CD4-positive, CD25-positive, alpha-beta regulatory T cell (primary cell): ENCODE measurements at regions not wholly inside any gene's neighbourhood (a gene's known extent, or its start where the extent isn't known, plus 50 kb on each side); places are given as distances from the start of the nearest gene placed in this dataset.

ENCODE experiments used
- ATAC-seq, 2 donors: fragments of 150-1000 bp; cut with Tn5 transposase; one replicate each; pipeline ENCODE4 v1.10.0; 2021; ENCODE audit warnings: low read depth in 2 of 2, moderate number of reproducible peaks in 2 of 2, moderate library complexity in 1 of 2
- DNase-seq, 3 donors: peaks; one replicate each; pipeline versions ENCODE4 v3.0.0 to v3.0.0-alpha.2; 2012 to 2022; ENCODE audit warnings: mixed read lengths in 1 of 3
- H3K27ac ChIP-seq: one replicate; pipeline ENCODE4 v1.7.0; 2013; ENCODE audit warnings: mild to moderate bottlenecking, low read length; ENCODE audit not compliant: insufficient read depth, poor library complexity, severe bottlenecking
- H3K27me3 ChIP-seq: one replicate; pipeline ENCODE4 v1.7.0; 2013; ENCODE audit warnings: low read length; ENCODE audit not compliant: control insufficient read depth, insufficient read depth
- H3K36me3 ChIP-seq: one replicate; pipeline ENCODE4 v1.7.0; 2013; ENCODE audit warnings: mild to moderate bottlenecking, low read length, moderate library complexity; ENCODE audit not compliant: control insufficient read depth, insufficient read depth
- H3K4me1 ChIP-seq: 2 replicates; pipeline ENCODE4 v1.7.0; 2013; ENCODE audit warnings: mild to moderate bottlenecking, low read length; ENCODE audit not compliant: insufficient read depth, control insufficient read depth, poor library complexity, severe bottlenecking
- H3K4me3 ChIP-seq: one replicate; pipeline ENCODE4 v1.7.0; 2013; ENCODE audit warnings: low read depth, mild to moderate bottlenecking, low read length, moderate library complexity
- H3K9me3 ChIP-seq, 2 experiments: 1 replicate in 1 of 2; 2 replicates in 1 of 2; pipeline ENCODE4 v1.7.0; 2013; ENCODE audit warnings: low read length in 2 of 2, mild to moderate bottlenecking in 1 of 2, moderate library complexity in 1 of 2; ENCODE audit not compliant: control insufficient read depth in 2 of 2
- H3K27ac Mint-ChIP-seq, 3 donors: one replicate each; pipeline ENCODE4 v1.8.0; 2020 to 2022; ENCODE audit warnings: mild to moderate bottlenecking in 3 of 3, mixed read lengths in 3 of 3, moderate library complexity in 2 of 3
- H3K27me3 Mint-ChIP-seq: one replicate; pipeline ENCODE4 v1.8.0; 2022; ENCODE audit warnings: mild to moderate bottlenecking, mixed read lengths
- H3K36me3 Mint-ChIP-seq: one replicate; pipeline ENCODE4 v1.8.0; 2020; ENCODE audit warnings: mixed read lengths
- H3K4me1 Mint-ChIP-seq, 4 donors: one replicate each; pipeline ENCODE4 v1.8.0; 2020 to 2022; ENCODE audit warnings: mixed read lengths in 4 of 4, mild to moderate bottlenecking in 1 of 4
- H3K4me3 Mint-ChIP-seq, 4 donors: one replicate each; pipeline ENCODE4 v1.8.0; 2020 to 2022; ENCODE audit warnings: mild to moderate bottlenecking in 4 of 4, mixed read lengths in 4 of 4, moderate library complexity in 3 of 4
- H3K9me3 Mint-ChIP-seq, 7 donors: one replicate each; pipeline ENCODE4 v1.8.0; 2020 to 2022; ENCODE audit warnings: mixed read lengths in 7 of 7, mild to moderate bottlenecking in 3 of 7, moderate library complexity in 2 of 7

DNA sequence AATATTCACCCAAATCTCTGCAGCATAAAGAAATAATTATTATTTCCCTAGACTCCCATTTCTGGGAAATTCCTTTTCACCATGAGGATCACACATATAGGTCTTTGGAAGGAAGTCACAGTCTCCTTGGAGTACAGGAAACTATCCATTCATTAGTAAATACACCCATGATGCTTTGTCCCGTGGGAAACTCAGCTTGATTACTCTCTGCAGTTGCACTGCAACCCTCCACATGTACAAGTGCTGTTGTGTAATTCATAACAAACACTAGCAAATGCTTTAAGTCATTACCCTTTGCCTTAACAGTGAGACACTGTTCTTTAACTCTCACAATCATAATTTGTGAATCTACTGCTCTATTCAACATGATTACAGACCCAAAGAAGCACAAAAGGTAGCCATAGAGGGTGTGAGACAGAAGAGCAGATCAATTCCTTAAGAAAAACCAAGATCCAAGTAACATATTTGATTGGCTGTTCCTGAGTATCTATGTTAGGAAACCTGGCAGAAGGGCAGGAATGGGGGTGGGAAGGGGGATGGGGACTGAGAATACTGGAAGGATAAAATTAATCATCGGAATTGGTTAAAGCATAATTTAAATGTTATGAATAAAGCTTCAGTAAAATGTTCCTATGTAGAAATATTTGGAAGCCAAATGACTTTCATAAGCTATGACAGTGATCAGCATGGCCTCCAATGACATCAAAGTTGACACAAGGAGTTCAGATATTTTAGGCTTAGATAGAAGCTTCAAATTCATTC is 268.0 kb downstream of the HACE1 start:
- Mint-ChIP-seq H3K9me3 (peaks cover 0 to 3% (median 0%) of the 10 kb centered on the region in 7 donors), H3K27me3 (no peaks in the 10 kb centered on the region), H3K4me3 (no peak overlapping the region), H3K4me1 (no peaks in the 10 kb centered on the region), H3K27ac (no peak overlapping the region), H3K36me3 (no peaks in the 10 kb centered on the region)
- H3K27me3 ChIP-seq = no peaks in the 10 kb centered on the region
- DNase-seq (no peak), ATAC-seq (no peak)
- H3K9me3 ChIP-seq = no peaks in the 10 kb centered on the region
- no peak overlapping the region for H3K27ac ChIP-seq
- H3K36me3 ChIP-seq = no peaks in the 10 kb centered on the region
- H3K4me3 ChIP-seq = no peak overlapping the region
- no peaks in the 10 kb centered on the region for H3K4me1 ChIP-seq

DNA sequence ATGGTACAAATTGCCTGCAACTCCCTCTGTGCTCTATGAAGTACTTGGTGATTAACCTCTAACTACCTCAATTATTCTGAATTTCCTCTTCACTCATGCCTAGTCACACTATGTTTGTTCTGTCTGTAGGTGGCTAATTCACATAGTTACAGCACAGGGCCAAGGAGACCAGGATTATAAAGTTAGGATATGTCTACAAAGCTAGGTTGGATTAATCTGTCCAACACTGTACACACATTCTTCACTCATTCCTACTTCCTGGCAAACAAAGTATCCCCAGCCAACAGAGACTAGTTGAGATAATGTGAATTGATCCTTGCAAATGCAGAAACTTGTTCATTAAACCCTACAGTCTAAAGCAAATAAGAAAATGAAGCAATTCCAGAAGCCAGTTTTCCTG is 269.8 kb downstream of the HACE1 start:
- H3K9me3 Mint-ChIP-seq = no peaks in the 10 kb centered on the region
- Histone ChIP-seq H3K36me3 (no peaks in the 10 kb centered on the region), H3K27me3 (no peaks in the 10 kb centered on the region), H3K9me3 (no peaks in the 10 kb centered on the region), H3K4me3 (no peak overlapping the region), H3K27ac (no peak overlapping the region), H3K4me1 (no peaks in the 10 kb centered on the region)
- no peaks in the 10 kb centered on the region for H3K27me3 Mint-ChIP-seq
- no peak overlapping the region for H3K4me3 Mint-ChIP-seq
- ATAC-seq = no peak
- no peak overlapping the region for H3K27ac Mint-ChIP-seq
- DNase-seq = no peak
- no peaks in the 10 kb centered on the region for H3K36me3 Mint-ChIP-seq
- no peaks in the 10 kb centered on the region for H3K4me1 Mint-ChIP-seq

DNA sequence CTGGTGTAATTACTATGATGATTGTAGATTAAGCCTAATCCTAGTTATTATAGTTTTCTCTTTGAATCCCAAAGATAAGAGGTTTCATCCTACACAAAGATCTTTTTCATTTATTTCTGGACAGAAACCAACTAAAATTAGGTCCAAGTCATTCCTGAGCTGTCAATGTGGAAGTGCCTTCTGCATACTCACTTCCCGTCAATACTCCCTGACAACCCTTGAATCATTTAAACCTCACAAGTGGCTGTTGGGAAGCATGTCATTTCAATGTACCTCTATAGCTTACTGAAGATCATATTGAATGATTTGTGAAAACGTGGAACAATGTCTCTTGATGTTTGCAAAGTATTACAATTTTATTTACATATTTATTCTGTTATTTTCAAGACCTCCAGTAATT is 274.1 kb downstream of the HACE1 start:
- Histone ChIP-seq H3K27me3 (no peaks in the 10 kb centered on the region), H3K9me3 (no peaks in the 10 kb centered on the region), H3K36me3 (no peaks in the 10 kb centered on the region), H3K27ac (no peak overlapping the region), H3K4me1 (no peaks in the 10 kb centered on the region), H3K4me3 (no peak overlapping the region)
- H3K27me3 Mint-ChIP-seq = no peaks in the 10 kb centered on the region
- no peak overlapping the region for H3K27ac Mint-ChIP-seq
- DNase-seq (no peak), ATAC-seq (no peak)
- H3K4me1 Mint-ChIP-seq = no peaks in the 10 kb centered on the region
- H3K9me3 Mint-ChIP-seq = peaks cover 0 to 2% (median 0%) of the 10 kb centered on the region in 7 donors
- H3K36me3 Mint-ChIP-seq = no peaks in the 10 kb centered on the region
- no peak overlapping the region for H3K4me3 Mint-ChIP-seq

DNA sequence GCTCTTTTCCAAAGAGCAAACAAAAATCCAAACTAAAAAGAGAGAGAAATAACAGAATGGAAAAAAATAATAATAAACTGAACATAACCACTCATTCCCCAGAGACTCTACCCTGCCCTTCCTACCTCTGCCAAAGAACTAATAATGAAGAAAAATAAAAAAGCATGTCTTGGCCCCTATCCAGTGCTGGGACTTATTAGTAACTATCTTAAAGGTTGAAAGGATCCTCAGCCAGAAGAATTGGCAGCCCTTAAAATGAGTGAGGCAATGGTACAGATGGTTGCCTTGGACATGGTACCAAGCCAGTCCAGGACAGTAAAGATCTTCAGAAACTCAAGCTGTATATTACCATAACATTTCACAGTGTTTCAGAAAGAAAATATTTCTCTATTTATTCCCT is 279.3 kb downstream of the HACE1 start:
- Mint-ChIP-seq H3K27ac (no peak overlapping the region), H3K9me3 (peaks cover 0 to 2% (median 0%) of the 10 kb centered on the region in 7 donors), H3K27me3 (no peaks in the 10 kb centered on the region), H3K4me1 (no peaks in the 10 kb centered on the region), H3K36me3 (no peaks in the 10 kb centered on the region), H3K4me3 (no peak overlapping the region)
- H3K4me3 ChIP-seq = no peak overlapping the region
- DNase-seq (no peak), ATAC-seq (no peak)
- no peaks in the 10 kb centered on the region for H3K36me3 ChIP-seq
- no peak overlapping the region for H3K27ac ChIP-seq
- H3K27me3 ChIP-seq = peaks cover 2% of the 10 kb centered on the region
- no peaks in the 10 kb centered on the region for H3K4me1 ChIP-seq
- H3K9me3 ChIP-seq = no peaks in the 10 kb centered on the region

DNA sequence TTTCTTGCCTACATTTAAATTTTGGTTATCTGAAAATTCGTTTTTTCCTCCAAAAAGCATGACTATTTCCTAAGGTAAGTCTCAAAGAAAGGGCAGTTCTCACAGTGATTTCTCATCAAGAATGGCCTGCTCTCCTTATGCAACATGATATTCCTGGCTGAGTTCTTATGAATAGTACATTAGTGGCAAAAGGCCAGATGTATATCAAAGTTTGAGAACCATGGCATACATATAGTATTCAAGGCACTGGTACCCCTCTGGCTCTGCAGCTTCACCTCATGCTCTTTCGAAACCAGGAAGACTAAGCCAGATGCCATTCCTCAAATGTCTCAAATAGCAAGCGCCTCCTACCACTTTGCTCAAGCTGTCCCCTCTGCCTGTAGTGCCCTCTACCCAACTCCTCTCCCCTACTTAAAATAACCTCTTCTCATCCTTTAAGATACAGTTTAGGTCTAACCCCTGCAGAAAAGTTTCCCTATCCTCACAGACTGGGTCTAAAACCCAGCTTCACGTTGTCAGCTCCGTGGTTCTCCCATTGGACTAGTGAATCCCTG is 280.3 kb downstream of the HACE1 start:
- H3K36me3 Mint-ChIP-seq = no peaks in the 10 kb centered on the region
- no peaks in the 10 kb centered on the region for H3K4me1 Mint-ChIP-seq
- Histone ChIP-seq H3K4me1 (no peaks in the 10 kb centered on the region), H3K4me3 (no peak overlapping the region), H3K27me3 (peaks cover 2% of the 10 kb centered on the region), H3K36me3 (no peaks in the 10 kb centered on the region), H3K9me3 (no peaks in the 10 kb centered on the region), H3K27ac (no peak overlapping the region)
- ATAC-seq (no peak), DNase-seq (no peak)
- H3K9me3 Mint-ChIP-seq = peaks cover 0 to 2% (median 0%) of the 10 kb centered on the region in 7 donors
- H3K27ac Mint-ChIP-seq = no peak overlapping the region
- H3K4me3 Mint-ChIP-seq = no peak overlapping the region
- no peaks in the 10 kb centered on the region for H3K27me3 Mint-ChIP-seq

DNA sequence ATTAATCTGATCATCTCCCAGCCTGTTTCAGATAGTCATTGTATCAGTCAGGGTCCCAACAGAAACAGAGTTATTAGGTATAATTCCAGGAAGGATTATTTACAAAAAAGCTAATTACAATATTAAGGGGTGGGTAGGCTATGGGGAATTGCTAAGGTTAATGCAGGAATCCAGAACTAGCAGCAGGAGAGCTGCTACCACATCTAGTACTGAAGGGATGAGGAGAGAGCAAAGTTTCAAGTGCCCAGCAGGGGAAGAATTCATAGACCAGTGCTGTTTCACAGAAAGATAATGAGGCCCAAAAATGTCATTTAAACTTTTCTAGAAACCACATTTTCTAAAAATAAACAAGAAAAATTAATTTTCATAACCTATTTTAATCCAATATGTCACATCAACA is 284.2 kb downstream of the HACE1 start:
- no peak overlapping the region for H3K27ac Mint-ChIP-seq
- no peak overlapping the region for H3K4me3 ChIP-seq
- no peaks in the 10 kb centered on the region for H3K36me3 Mint-ChIP-seq
- H3K4me3 Mint-ChIP-seq = no peak overlapping the region
- no peaks in the 10 kb centered on the region for H3K36me3 ChIP-seq
- no peaks in the 10 kb centered on the region for H3K4me1 ChIP-seq
- H3K27ac ChIP-seq = no peak overlapping the region
- no peak for DNase-seq
- H3K9me3 ChIP-seq = no peaks in the 10 kb centered on the region
- no peaks in the 10 kb centered on the region for H3K4me1 Mint-ChIP-seq
- H3K9me3 Mint-ChIP-seq = no peaks in the 10 kb centered on the region
- ATAC-seq = no peak
- no peaks in the 10 kb centered on the region for H3K27me3 Mint-ChIP-seq
- H3K27me3 ChIP-seq = peaks cover 2% of the 10 kb centered on the region

DNA sequence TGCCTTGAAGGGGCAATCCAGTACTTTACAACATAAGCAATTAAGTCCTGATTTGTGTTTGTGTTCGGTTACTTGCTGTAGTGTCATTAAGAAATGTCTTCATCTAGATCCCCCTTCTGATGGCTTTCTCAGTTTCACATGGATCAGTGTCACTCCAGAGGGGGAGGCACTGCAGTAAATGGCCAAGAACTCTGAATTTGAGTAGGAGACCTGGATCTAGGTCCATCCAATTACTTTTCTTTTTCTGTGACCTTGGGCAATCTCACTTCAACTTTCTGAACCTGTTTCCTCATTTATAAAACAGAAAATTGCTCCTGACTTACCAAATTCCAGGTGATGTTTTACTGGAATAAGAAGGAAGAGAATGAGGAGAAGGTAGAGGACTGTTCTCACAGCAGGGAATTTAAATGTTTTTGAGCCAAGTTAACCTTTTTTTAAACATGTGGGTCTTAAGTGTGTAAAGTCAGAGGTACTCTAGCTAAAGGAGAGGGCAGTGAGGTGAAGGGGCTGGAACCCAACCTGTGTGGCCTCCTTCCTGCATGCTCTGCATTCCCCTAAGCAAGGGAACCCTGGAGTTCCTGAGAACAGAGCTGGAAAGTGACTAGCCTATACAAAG is 285.5 kb downstream of the HACE1 start:
- Histone ChIP-seq H3K27ac (no peak overlapping the region), H3K27me3 (peaks cover 2% of the 10 kb centered on the region), H3K4me1 (no peaks in the 10 kb centered on the region), H3K9me3 (no peaks in the 10 kb centered on the region), H3K4me3 (no peak overlapping the region), H3K36me3 (no peaks in the 10 kb centered on the region)
- H3K36me3 Mint-ChIP-seq = no peaks in the 10 kb centered on the region
- no peak overlapping the region for H3K4me3 Mint-ChIP-seq
- no peaks in the 10 kb centered on the region for H3K4me1 Mint-ChIP-seq
- H3K27me3 Mint-ChIP-seq = no peaks in the 10 kb centered on the region
- ATAC-seq (no peak), DNase-seq (no peak)
- peaks cover 0 to 1% (median 0%) of the 10 kb centered on the region in 7 donors for H3K9me3 Mint-ChIP-seq
- no peak overlapping the region for H3K27ac Mint-ChIP-seq

DNA sequence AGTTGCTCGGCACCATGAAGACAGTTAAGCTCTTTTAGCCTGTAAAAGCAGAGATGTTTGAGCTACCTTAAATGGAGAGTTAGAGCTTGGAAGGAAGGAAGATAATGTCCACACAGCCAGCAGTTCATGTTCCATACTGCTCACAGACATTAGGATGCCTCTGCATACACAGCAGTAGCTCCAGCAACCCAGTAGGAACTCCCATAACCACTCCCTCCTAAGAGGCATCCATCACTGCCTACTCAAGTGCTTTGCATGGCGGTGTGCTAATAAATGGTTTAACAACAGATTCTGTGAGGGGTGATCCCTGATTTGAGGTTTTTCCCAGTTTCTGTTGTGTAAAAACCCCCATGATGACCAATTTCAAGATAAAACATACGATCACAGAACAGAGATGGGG is 286.4 kb downstream of the HACE1 start:
- Mint-ChIP-seq H3K27me3 (no peaks in the 10 kb centered on the region), H3K27ac (no peak overlapping the region), H3K4me3 (no peak overlapping the region), H3K4me1 (no peaks in the 10 kb centered on the region), H3K36me3 (no peaks in the 10 kb centered on the region), H3K9me3 (peaks cover 0 to 1% (median 0%) of the 10 kb centered on the region in 7 donors)
- DNase-seq (no peak), ATAC-seq (no peak)
- H3K4me3 ChIP-seq = no peak overlapping the region
- H3K27me3 ChIP-seq = no peaks in the 10 kb centered on the region
- H3K27ac ChIP-seq = no peak overlapping the region
- no peaks in the 10 kb centered on the region for H3K4me1 ChIP-seq
- no peaks in the 10 kb centered on the region for H3K9me3 ChIP-seq
- no peaks in the 10 kb centered on the region for H3K36me3 ChIP-seq
